HepG2 (cell line): ENCODE measurements at regions not wholly inside any gene's neighbourhood (a gene's known extent, or its start where the extent isn't known, plus 50 kb on each side); places are given as distances from the start of the nearest gene placed in this dataset.

ENCODE experiments used
- ATAC-seq: fragments of 200-7000 bp; cut with Tn5 transposase; 3 replicates; pipeline ENCODE4 v1.9.1; 2020; ENCODE audit warnings: mild to moderate bottlenecking, moderate library complexity
- BruUV-seq: library from RNA; stranded (reverse); fragments of 400-500 nt; replicated peaks from 2 replicates; lab custom pipeline; 2021; lab: Mats Ljungman, UMichigan
- CTCF ChIA-PET: fragments of 300-600 bp; formaldehyde crosslinking; extraction: SDS; loops from one replicate; lab custom pipeline; 2021; ENCODE audit warnings: low total read pairs, inconsistent platforms, low intra/inter-chr PET ratio; lab: Yijun Ruan, JAX
- POLR2A ChIA-PET: fragments of 350-600 bp; sonication (Branson Sonifier 250); formaldehyde crosslinking; loops from one replicate; lab custom pipeline; 2020; ENCODE audit warnings: antibody characterized with exemption, inconsistent platforms; lab: Yijun Ruan, JAX
- DNase-seq: peaks from one replicate; pipeline ENCODE4 v3.0.0-alpha.2; 2015; ENCODE audit warnings: low spot score
- FAIRE-seq: peaks from 3 replicates; lab custom pipeline; 2011; peaks lifted over from hg19 to GRCh38; lab: Jason Lieb, UNC
- H2AFZ ChIP-seq: one replicate; pipeline ENCODE4 v1.6.1; 2011; ENCODE audit warnings: low read length, inconsistent platforms
- H3K27ac ChIP-seq: fragments of 300-600 bp; 3 replicates; pipeline ENCODE4 v1.8.0; 2011; ENCODE audit warnings: mixed run types, mild to moderate bottlenecking, mixed read lengths, low read length, inconsistent platforms; ENCODE audit not compliant: insufficient read depth; ENCODE audit errors: extremely low read length
- H3K27me3 ChIP-seq, 2 experiments: fragments of 200-600 bp in 1 of 2; 2 replicates in 1 of 2; 3 replicates in 1 of 2; pipeline versions ENCODE4 v1.6.0 to v1.8.0; 2011; ENCODE audit warnings: low read length in 2 of 2, mild to moderate bottlenecking in 2 of 2, moderate library complexity in 2 of 2, inconsistent platforms in 1 of 2; ENCODE audit not compliant: insufficient read depth in 2 of 2, control insufficient read depth in 1 of 2
- H3K36me3 ChIP-seq, 2 experiments: fragments of 200-600 bp in 1 of 2; replicated peaks in 1 of 2; 2 replicates in 1 of 2; 3 replicates in 1 of 2; pipeline versions ENCODE4 v1.5.1 to v1.8.0; 2011; ENCODE audit warnings: low read length in 2 of 2, inconsistent platforms in 1 of 2; ENCODE audit not compliant: insufficient read depth in 2 of 2, control insufficient read depth in 1 of 2
- H3K4me1 ChIP-seq: 2 replicates; pipeline ENCODE4 v1.5.1; 2012; ENCODE audit warnings: low read length, inconsistent platforms; ENCODE audit not compliant: insufficient read depth
- H3K4me2 ChIP-seq: 2 replicates; pipeline ENCODE4 v1.6.0; 2011; ENCODE audit warnings: low read depth, low read length, inconsistent platforms
- H3K4me3 ChIP-seq, 3 experiments: fragments of 200-600 bp in 1 of 3; sonication (generic), shearing (Covaris generic) in 1 of 3; replicated peaks in 1 of 3; 2 replicates each; pipeline ENCODE4 v1.5.1; 2011 to 2016; ENCODE audit warnings: low read length in 3 of 3, inconsistent platforms in 2 of 3, low read depth in 2 of 3, mild to moderate bottlenecking in 2 of 3, control low read depth in 1 of 3, mixed read lengths in 1 of 3; ENCODE audit not compliant: insufficient read depth in 1 of 3
- H3K79me2 ChIP-seq: one replicate; pipeline ENCODE4 v1.6.1; 2011; ENCODE audit warnings: low read length, inconsistent platforms; ENCODE audit not compliant: insufficient read depth
- H3K9ac ChIP-seq: 2 replicates; pipeline ENCODE4 v1.6.0; 2011; ENCODE audit warnings: mild to moderate bottlenecking, low read depth, low read length, inconsistent platforms; ENCODE audit not compliant: insufficient read depth
- H3K9me3 ChIP-seq: 2 replicates; pipeline ENCODE4 v1.5.1; 2012; ENCODE audit warnings: mild to moderate bottlenecking, low read length
- H4K20me1 ChIP-seq: 2 replicates; pipeline ENCODE4 v1.6.0; 2011; ENCODE audit warnings: inconsistent platforms, mild to moderate bottlenecking, low read length, moderate library complexity; ENCODE audit not compliant: insufficient read depth
- ARID4A ChIP-seq: sonication (generic); formaldehyde crosslinking; IDR thresholded peaks from 2 replicates; pipeline ENCODE4 v1.5.0; 2020; ENCODE audit warnings: mild to moderate bottlenecking, missing genetic modification reagents, borderline replicate concordance
- CEBPZ ChIP-seq: IDR thresholded peaks from 2 replicates; pipeline ENCODE4 v1.6.1; 2012; ENCODE audit warnings: low read length, improper control_type of control experiment
- HDAC1 ChIP-seq: sonication (generic); formaldehyde crosslinking; IDR thresholded peaks from 2 replicates; pipeline ENCODE4 v1.5.1; 2020; ENCODE audit warnings: mild to moderate bottlenecking, missing genetic modification reagents
- HHEX ChIP-seq: IDR thresholded peaks from 2 replicates; pipeline ENCODE4 v1.6.1; 2016; ENCODE audit warnings: control low read depth
- TOE1 ChIP-seq: sonication (generic); formaldehyde crosslinking; IDR thresholded peaks from 2 replicates; pipeline ENCODE4 v1.4.0; 2020; ENCODE audit warnings: mild to moderate bottlenecking, missing genetic modification reagents
- ZNF296 ChIP-seq: sonication (generic); formaldehyde crosslinking; conservative IDR thresholded peaks from 2 replicates; pipeline ENCODE4 v1.5.0; 2020; ENCODE audit warnings: mild to moderate bottlenecking, missing genetic modification reagents
- ZNF350 ChIP-seq: sonication (generic); formaldehyde crosslinking; IDR thresholded peaks from 2 replicates; pipeline ENCODE4 v1.4.0; 2020; ENCODE audit warnings: mild to moderate bottlenecking, low read depth, missing genetic modification reagents, borderline replicate concordance
- ZNF615 ChIP-seq: sonication (generic); formaldehyde crosslinking; IDR thresholded peaks from 2 replicates; pipeline ENCODE4 v1.5.0; 2020; ENCODE audit warnings: mild to moderate bottlenecking, missing genetic modification reagents, borderline replicate concordance
- ZNF878 ChIP-seq: sonication (generic); formaldehyde crosslinking; IDR thresholded peaks from 2 replicates; pipeline ENCODE4 v1.8.1; 2023; ENCODE audit warnings: mild to moderate bottlenecking, missing genetic modification reagents, moderate library complexity
- WGBS: methylation state at CpG from one replicate; pipeline ENCODE4 v1.1.6; 2017; ENCODE audit warnings: low lambda C conversion rate; 5-methylcytosine and 5-hydroxymethylcytosine counted together
- in situ Hi-C: cut with HindIII; loops from 2 replicates; pipeline ENCODE4 v1.10.0; 2017; ENCODE audit warnings: low pct_unique_long_range_greater_than_20kb; ENCODE audit not compliant: extremely low pct_ligation_motif_present
- intact Hi-C: fragments of 100-400 bp; cut with micrococcal nuclease; formaldehyde crosslinking; loops from one replicate; pipeline ENCODE4 v1.10.0; 2022; ENCODE audit not compliant: unreplicated experiment

- Histone ChIP-seq H3K79me2 (no peaks in the 10 kb centered on the region), H3K27me3 (no peaks in the 10 kb centered on the region; a peak in 1 of 5 replicates), H4K20me1 (no peaks in the 10 kb centered on the region), H3K36me3 (no peaks in the 10 kb centered on the region), H3K4me2 (no peak overlapping the region), H3K4me1 (no peaks in the 10 kb centered on the region), H2AFZ (no peak overlapping the region), H3K9me3 (no peaks in the 10 kb centered on the region), H3K27ac (no peak overlapping the region), H3K9ac (no peak overlapping the region), H3K4me3 (no peak overlapping the region)
- no peak for DNase-seq
- CTCF ChIA-PET: no interaction called here
- no peak for ATAC-seq
- intact Hi-C loops (no loop called here), in situ Hi-C loops (no loop called here)
- BruUV-seq: no TSS peak
- POLR2A ChIA-PET: no interaction called here
- WGBS: 0% methylated on average over 1 of the region's 1 CpG
- TF ChIP-seq HDAC1 (no peak), TOE1 (CRISPR knock-in tag) (no peak)
- FAIRE-seq: no peak
Observed at GRCh38 chr18:22670914-22671313, 253.2 kb upstream of the CTAGE1 start.

- Histone ChIP-seq H3K4me2 (no peak overlapping the region), H3K27ac (no peak overlapping the region), H3K9ac (no peak overlapping the region), H3K79me2 (no peaks in the 10 kb centered on the region), H3K36me3 (no peaks in the 10 kb centered on the region), H4K20me1 (no peaks in the 10 kb centered on the region), H3K4me1 (no peaks in the 10 kb centered on the region), H3K27me3 (no peaks in the 10 kb centered on the region; a peak in 1 of 5 replicates), H3K9me3 (no peaks in the 10 kb centered on the region), H3K4me3 (no peak overlapping the region), H2AFZ (no peak overlapping the region)
- POLR2A ChIA-PET: no interaction called here
- in situ Hi-C loops (no loop called here), intact Hi-C loops (no loop called here)
- 0% methylated on average over 3 of the region's 3 CpGs for WGBS
- no TSS peak for BruUV-seq
- no peak for DNase-seq
- CTCF ChIA-PET: no interaction called here
- no peak for FAIRE-seq
- ATAC-seq: no peak
- no peak for TF ChIP-seq ARID4A
- TF ChIP-seq ZNF350: no peak
- TF ChIP-seq ZNF296 (CRISPR knock-in tag): no peak
- no peak for TF ChIP-seq CEBPZ
- no peak for TF ChIP-seq HHEX (CRISPR knock-in tag)
- no peak for TF ChIP-seq ZNF615
- no peak for TF ChIP-seq ZNF878 (CRISPR knock-in tag)
Observed at GRCh38 chr18:22673182-22673862, 255.6 kb upstream of the CTAGE1 start.
